ENCODE measurements at regions not wholly inside any gene's neighbourhood (a gene's known extent, or its start where the extent isn't known, plus 50 kb on each side); places are given as distances from the start of the nearest gene placed in this dataset.

- no peak overlapping the region for H2BK20ac ChIP-seq (ENCODE audit: low read length)
- no peak overlapping the region for H3K18ac ChIP-seq (ENCODE audit: extremely low read depth, low read length)
- no peak overlapping the region for H2BK12ac ChIP-seq (ENCODE audit: low read depth, low read length)
- H4K5ac ChIP-seq (ENCODE audit: insufficient read length, low read depth, low read length), result no peak overlapping the region
- peaks cover 0 to 5% (median 1%) of the 10 kb centered on the region in 4 experiments; a peak in 2 of 7 replicates for H3K4me1 ChIP-seq (replicated peaks in 1 of 4; ENCODE audit: control insufficient read depth in 3 of 4, insufficient read depth in 4 of 4, low read length in 3 of 4)
- H3K14ac ChIP-seq (ENCODE audit: insufficient read length), result no peak overlapping the region
- FAIRE-seq (no peak), DNase-seq (ENCODE audit: low read depth in 1 of 2, low spot score in 2 of 2) (no peak)
- WGBS, 2 experiments (ENCODE audit: extremely low coverage in 1 of 2, insufficient coverage in 1 of 2, insufficient read length in 1 of 2, insufficient replicate concordance in 2 of 2, low coverage in 1 of 2, low lambda C conversion rate in 2 of 2, missing lambda C conversion rate in 1 of 2), result 87% methylated on average over 1 of the region's 1 CpG; no CpG with 5 or more reads in 1 of the 2 experiments
- no peaks in the 10 kb centered on the region for H3K23me2 ChIP-seq (ENCODE audit: low read depth, low read length)
- peaks cover 0 to 6% (median 4%) of the 10 kb centered on the region in 4 experiments; a peak in 4 of 7 replicates for H3K27me3 ChIP-seq (replicated peaks in 1 of 4; ENCODE audit: control insufficient read depth in 3 of 4, extremely low read depth in 1 of 4, insufficient read depth in 3 of 4, low read length in 3 of 4)
- TF ChIP-seq NANOG (IDR thresholded peaks at IDR 0.05; ENCODE audit: insufficient read depth, low read depth, low read length, poor library complexity, severe bottlenecking) (no peak), FOSL1 (IDR thresholded peaks at IDR 0.05; ENCODE audit: insufficient read depth, low read depth, low read length) (no peak), ASH2L (IDR thresholded peaks at IDR 0.05; ENCODE audit: low read length) (no peak)
- no peak overlapping the region for H3K27ac ChIP-seq (ENCODE audit: low read depth, low read length)
- no peak overlapping the region for H3K56ac ChIP-seq (replicated peaks; ENCODE audit: insufficient read length, low read depth, low read length)
- ChIA-PET CTCF (ENCODE audit: partially characterized antibody) (interaction anchor here (0.8 to 1.1 kb wide), 2 partner anchors 10 to 43 kb away, joined by 3 read pairs; no protein-coding TSS in a partner anchor), POLR2A (ENCODE audit: partially characterized antibody) (no interaction called here)
- H3K79me1 ChIP-seq (ENCODE audit: low read depth, low read length), result no peaks in the 10 kb centered on the region
- no peak overlapping the region for H3K4ac ChIP-seq (replicated peaks; ENCODE audit: insufficient read length, low read depth, low read length)
- no peaks in the 10 kb centered on the region for H3K9me3 ChIP-seq (ENCODE audit: insufficient read depth in 2 of 2, low read depth in 1 of 2, low read length in 1 of 2)
- no peak overlapping the region for H2AK5ac ChIP-seq (ENCODE audit: low read depth, low read length)
- no peak overlapping the region for H3K23ac ChIP-seq (ENCODE audit: insufficient read length)
- no peaks in the 10 kb centered on the region for H3K79me2 ChIP-seq (ENCODE audit: control insufficient read depth in 1 of 2, insufficient read depth in 2 of 2, low read length in 2 of 2)
- no peak overlapping the region for H3K4me2 ChIP-seq (ENCODE audit: insufficient read depth in 1 of 2, low read depth in 2 of 2, low read length in 2 of 2)
- no peak overlapping the region for H4K8ac ChIP-seq (ENCODE audit: extremely low read depth, insufficient read depth, low read length)
- H3K4me3 ChIP-seq (ENCODE audit: extremely low read depth in 1 of 4, insufficient read depth in 2 of 4, low read depth in 3 of 4, low read length in 4 of 4), result no peak overlapping the region
- no peak overlapping the region for H2BK120ac ChIP-seq (replicated peaks; ENCODE audit: low read depth, low read length)
- H2AFZ ChIP-seq (ENCODE audit: low read length), result no peak overlapping the region
- H3K36me3 ChIP-seq (ENCODE audit: control insufficient read depth in 2 of 4, insufficient read depth in 4 of 4, low read length in 3 of 4), result no peaks in the 10 kb centered on the region
- H3K9ac ChIP-seq (replicated peaks in 1 of 4; ENCODE audit: extremely low read depth in 1 of 4, low read depth in 3 of 4, low read length in 3 of 4), result no peak overlapping the region
- no peak overlapping the region for H2BK15ac ChIP-seq (ENCODE audit: low read length)
- no peak overlapping the region for H2BK5ac ChIP-seq (ENCODE audit: low read depth, low read length)
- no peaks in the 10 kb centered on the region for H4K20me1 ChIP-seq (replicated peaks in 1 of 2; ENCODE audit: control insufficient read depth in 1 of 2, insufficient read depth in 2 of 2, low read length in 2 of 2)
- no peak overlapping the region for H4K91ac ChIP-seq (replicated peaks; ENCODE audit: insufficient read length, low read length)
These were observed 813.6 kb upstream of the ALCAM start for GRCh38 chr3:104553121-104553520.
